WTC11 (cell line): ENCODE measurements at regions not wholly inside any gene's neighbourhood (a gene's known extent, or its start where the extent isn't known, plus 50 kb on each side); places are given as distances from the start of the nearest gene placed in this dataset.

Experiments
- ATAC-seq: fragments of 200-7000 bp; cut with Tn5 transposase; 2 replicates; pipeline ENCODE4 v1.10.0; 2021; ENCODE audit warnings: mild to moderate bottlenecking, moderate library complexity
- CTCF ChIA-PET: fragments of 300-600 bp; sonication (Branson Sonifier 250); formaldehyde crosslinking; loops from one replicate; lab custom pipeline; 2021; ENCODE audit warnings: antibody characterized with exemption; lab: Charles Lee
- POLR2A ChIA-PET: fragments of 350-600 bp; sonication (Branson Sonifier 250); formaldehyde crosslinking; loops from one replicate; lab custom pipeline; 2021; ENCODE audit warnings: antibody characterized with exemption; lab: Charles Lee
- DNase-seq: peaks from one replicate; pipeline ENCODE4 v3.0.0; 2021; ENCODE audit warnings: low spot score
- H3K27ac Mint-ChIP-seq: 2 replicates; pipeline ENCODE4 v1.8.0; 2021; ENCODE audit warnings: mixed read lengths
- H3K27me3 Mint-ChIP-seq: 2 replicates; pipeline ENCODE4 v1.8.0; 2021; ENCODE audit warnings: low read depth, mild to moderate bottlenecking, moderate library complexity, mixed read lengths
- H3K36me3 Mint-ChIP-seq: 2 replicates; pipeline ENCODE4 v1.8.0; 2021; ENCODE audit warnings: mixed read lengths
- H3K4me1 Mint-ChIP-seq: 2 replicates; pipeline ENCODE4 v1.8.0; 2022; ENCODE audit warnings: mixed read lengths
- H3K4me3 Mint-ChIP-seq: 2 replicates; pipeline ENCODE4 v1.8.0; 2021; ENCODE audit warnings: mild to moderate bottlenecking, moderate library complexity, mixed read lengths
- H3K9me3 Mint-ChIP-seq: 2 replicates; pipeline ENCODE4 v1.8.0; 2021; ENCODE audit warnings: mixed read lengths
- AFF4 ChIP-seq: sonication (generic); formaldehyde crosslinking; IDR thresholded peaks from 2 replicates; pipeline ENCODE4 v1.8.1; 2023; ENCODE audit warnings: mild to moderate bottlenecking, missing genetic modification reagents, borderline replicate concordance
- ATF1 ChIP-seq: sonication (generic); formaldehyde crosslinking; IDR thresholded peaks from 2 replicates; pipeline ENCODE4 v1.8.1; 2023; ENCODE audit warnings: mild to moderate bottlenecking, moderate library complexity, missing genetic modification reagents
- E2F1 ChIP-seq: sonication (generic); formaldehyde crosslinking; IDR thresholded peaks from 2 replicates; pipeline ENCODE4 v1.8.0; 2022; ENCODE audit warnings: mild to moderate bottlenecking, missing genetic modification reagents
- FOXK1 ChIP-seq: sonication (generic); formaldehyde crosslinking; IDR thresholded peaks from 2 replicates; pipeline ENCODE4 v1.8.0; 2022; ENCODE audit warnings: mild to moderate bottlenecking, moderate library complexity, missing genetic modification reagents
- FOXP1 ChIP-seq: sonication (generic); formaldehyde crosslinking; IDR thresholded peaks from 2 replicates; pipeline ENCODE4 v1.8.0; 2022; ENCODE audit warnings: missing genetic modification reagents, mild to moderate bottlenecking, moderate library complexity, borderline replicate concordance
- FOXP4 ChIP-seq: sonication (generic); formaldehyde crosslinking; IDR thresholded peaks from 2 replicates; pipeline ENCODE4 v1.8.0; 2022; ENCODE audit warnings: mild to moderate bottlenecking, missing genetic modification reagents
- GTF2I ChIP-seq: fragments of 250-450 bp; sonication (Bioruptor Pico); conservative IDR thresholded peaks from 2 replicates; pipeline ENCODE4 v1.4.0; 2021; ENCODE audit warnings: mild to moderate bottlenecking
- HMGA2 ChIP-seq: fragments of 250-450 bp; sonication (Bioruptor Pico); IDR thresholded peaks from 2 replicates; pipeline ENCODE4 v1.4.0; 2021; ENCODE audit warnings: mild to moderate bottlenecking, moderate library complexity
- KAT7 ChIP-seq: sonication (generic); formaldehyde crosslinking; IDR thresholded peaks from 2 replicates; pipeline ENCODE4 v1.8.1; 2023; ENCODE audit warnings: missing genetic modification reagents, mild to moderate bottlenecking, borderline replicate concordance
- SP1 ChIP-seq: sonication (generic); formaldehyde crosslinking; conservative IDR thresholded peaks from 2 replicates; pipeline ENCODE4 v1.8.1; 2022; ENCODE audit warnings: missing genetic modification reagents
- ZNF263 ChIP-seq: sonication (generic); formaldehyde crosslinking; IDR thresholded peaks from 2 replicates; pipeline ENCODE4 v1.8.1; 2022; ENCODE audit warnings: low read depth, mild to moderate bottlenecking, moderate library complexity, missing genetic modification reagents
- ZNF396 ChIP-seq: fragments of 250-450 bp; sonication (Bioruptor Pico); IDR thresholded peaks from 2 replicates; pipeline ENCODE4 v1.8.0; 2021; ENCODE audit warnings: mild to moderate bottlenecking, moderate library complexity, borderline replicate concordance
- TF ChIP-seq, protein P1 (sequence below): fragments of 250-450 bp; sonication (Bioruptor Pico); IDR thresholded peaks from 2 replicates; pipeline ENCODE4 v1.8.0; 2021; ENCODE audit warnings: mild to moderate bottlenecking
- TF ChIP-seq, protein P2 (sequence below): fragments of 250-450 bp; sonication (Bioruptor Pico); IDR thresholded peaks from 2 replicates; pipeline ENCODE4 v1.9.0; 2021; ENCODE audit warnings: mild to moderate bottlenecking
- TF ChIP-seq, protein P3 (sequence below): sonication (generic); formaldehyde crosslinking; IDR thresholded peaks from 2 replicates; pipeline ENCODE4 v1.8.1; 2023; ENCODE audit warnings: mild to moderate bottlenecking, missing genetic modification reagents

DNA sequence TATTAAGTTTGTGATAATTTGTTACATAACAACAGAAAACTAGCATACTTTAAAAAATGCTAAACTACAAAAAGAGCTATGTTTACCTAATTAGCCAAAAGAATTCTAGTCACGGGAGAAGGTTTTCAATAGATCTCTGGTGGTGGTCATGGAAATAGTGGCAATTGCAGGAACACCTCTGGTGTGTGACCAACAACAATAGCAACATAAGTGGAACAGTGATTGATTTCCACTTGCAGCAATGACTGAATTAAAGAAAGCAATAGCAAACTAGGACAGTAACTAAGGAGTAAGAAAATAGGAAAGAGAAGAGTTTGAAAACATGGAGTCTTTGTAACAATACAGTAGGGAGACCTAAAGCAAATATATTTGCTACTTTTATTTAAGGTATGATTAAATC, 171.3 kb upstream of the ADGRL4 start:
- TF ChIP-seq KAT7 (CRISPR knock-in tag), result no peak
- no peak for TF ChIP-seq GTF2I (CRISPR knock-in tag)
- no peak for ATAC-seq
- DNase-seq, result no peak
- Mint-ChIP-seq H3K27ac (no peak overlapping the region), H3K9me3 (peaks cover 26% of the 10 kb centered on the region), H3K27me3 (no peaks in the 10 kb centered on the region), H3K4me3 (no peak overlapping the region), H3K4me1 (no peaks in the 10 kb centered on the region), H3K36me3 (peaks cover 20% of the 10 kb centered on the region)
- ChIA-PET POLR2A (no interaction called here), CTCF (no interaction called here)

GRCh38 chr1:79161077-79161476, 154.5 kb upstream of the ADGRL4 start:
- CTCF ChIA-PET, result no interaction called here
- Mint-ChIP-seq H3K4me3 (no peak overlapping the region), H3K9me3 (peaks cover 24% of the 10 kb centered on the region), H3K27ac (no peak overlapping the region), H3K27me3 (no peaks in the 10 kb centered on the region; the same call in 1 of the 2 replicates), H3K36me3 (peaks cover 12% of the 10 kb centered on the region), H3K4me1 (no peaks in the 10 kb centered on the region)
- POLR2A ChIA-PET, result no interaction called here
- DNase-seq (no peak), ATAC-seq (no peak)
- TF ChIP-seq FOXK1, result no peak
- no peak for TF ChIP-seq FOXP1
- no peak for TF ChIP-seq ATF1 (CRISPR knock-in tag)
- TF ChIP-seq, protein P1, sequence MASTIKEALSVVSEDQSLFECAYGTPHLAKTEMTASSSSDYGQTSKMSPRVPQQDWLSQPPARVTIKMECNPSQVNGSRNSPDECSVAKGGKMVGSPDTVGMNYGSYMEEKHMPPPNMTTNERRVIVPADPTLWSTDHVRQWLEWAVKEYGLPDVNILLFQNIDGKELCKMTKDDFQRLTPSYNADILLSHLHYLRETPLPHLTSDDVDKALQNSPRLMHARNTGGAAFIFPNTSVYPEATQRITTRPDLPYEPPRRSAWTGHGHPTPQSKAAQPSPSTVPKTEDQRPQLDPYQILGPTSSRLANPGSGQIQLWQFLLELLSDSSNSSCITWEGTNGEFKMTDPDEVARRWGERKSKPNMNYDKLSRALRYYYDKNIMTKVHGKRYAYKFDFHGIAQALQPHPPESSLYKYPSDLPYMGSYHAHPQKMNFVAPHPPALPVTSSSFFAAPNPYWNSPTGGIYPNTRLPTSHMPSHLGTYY (CRISPR knock-in tag), result no peak
- no peak for TF ChIP-seq FOXP4 (CRISPR knock-in tag)
- no peak for TF ChIP-seq SP1 (CRISPR knock-in tag)
- no peak for TF ChIP-seq ZNF396
- no peak for TF ChIP-seq AFF4 (CRISPR knock-in tag)
- TF ChIP-seq ZNF263 (CRISPR knock-in tag), result no peak
- TF ChIP-seq, protein P2, sequence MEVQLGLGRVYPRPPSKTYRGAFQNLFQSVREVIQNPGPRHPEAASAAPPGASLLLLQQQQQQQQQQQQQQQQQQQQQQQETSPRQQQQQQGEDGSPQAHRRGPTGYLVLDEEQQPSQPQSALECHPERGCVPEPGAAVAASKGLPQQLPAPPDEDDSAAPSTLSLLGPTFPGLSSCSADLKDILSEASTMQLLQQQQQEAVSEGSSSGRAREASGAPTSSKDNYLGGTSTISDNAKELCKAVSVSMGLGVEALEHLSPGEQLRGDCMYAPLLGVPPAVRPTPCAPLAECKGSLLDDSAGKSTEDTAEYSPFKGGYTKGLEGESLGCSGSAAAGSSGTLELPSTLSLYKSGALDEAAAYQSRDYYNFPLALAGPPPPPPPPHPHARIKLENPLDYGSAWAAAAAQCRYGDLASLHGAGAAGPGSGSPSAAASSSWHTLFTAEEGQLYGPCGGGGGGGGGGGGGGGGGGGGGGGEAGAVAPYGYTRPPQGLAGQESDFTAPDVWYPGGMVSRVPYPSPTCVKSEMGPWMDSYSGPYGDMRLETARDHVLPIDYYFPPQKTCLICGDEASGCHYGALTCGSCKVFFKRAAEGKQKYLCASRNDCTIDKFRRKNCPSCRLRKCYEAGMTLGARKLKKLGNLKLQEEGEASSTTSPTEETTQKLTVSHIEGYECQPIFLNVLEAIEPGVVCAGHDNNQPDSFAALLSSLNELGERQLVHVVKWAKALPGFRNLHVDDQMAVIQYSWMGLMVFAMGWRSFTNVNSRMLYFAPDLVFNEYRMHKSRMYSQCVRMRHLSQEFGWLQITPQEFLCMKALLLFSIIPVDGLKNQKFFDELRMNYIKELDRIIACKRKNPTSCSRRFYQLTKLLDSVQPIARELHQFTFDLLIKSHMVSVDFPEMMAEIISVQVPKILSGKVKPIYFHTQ (CRISPR knock-in tag), result no peak
- no peak for TF ChIP-seq HMGA2 (CRISPR knock-in tag)
- TF ChIP-seq, protein P3, sequence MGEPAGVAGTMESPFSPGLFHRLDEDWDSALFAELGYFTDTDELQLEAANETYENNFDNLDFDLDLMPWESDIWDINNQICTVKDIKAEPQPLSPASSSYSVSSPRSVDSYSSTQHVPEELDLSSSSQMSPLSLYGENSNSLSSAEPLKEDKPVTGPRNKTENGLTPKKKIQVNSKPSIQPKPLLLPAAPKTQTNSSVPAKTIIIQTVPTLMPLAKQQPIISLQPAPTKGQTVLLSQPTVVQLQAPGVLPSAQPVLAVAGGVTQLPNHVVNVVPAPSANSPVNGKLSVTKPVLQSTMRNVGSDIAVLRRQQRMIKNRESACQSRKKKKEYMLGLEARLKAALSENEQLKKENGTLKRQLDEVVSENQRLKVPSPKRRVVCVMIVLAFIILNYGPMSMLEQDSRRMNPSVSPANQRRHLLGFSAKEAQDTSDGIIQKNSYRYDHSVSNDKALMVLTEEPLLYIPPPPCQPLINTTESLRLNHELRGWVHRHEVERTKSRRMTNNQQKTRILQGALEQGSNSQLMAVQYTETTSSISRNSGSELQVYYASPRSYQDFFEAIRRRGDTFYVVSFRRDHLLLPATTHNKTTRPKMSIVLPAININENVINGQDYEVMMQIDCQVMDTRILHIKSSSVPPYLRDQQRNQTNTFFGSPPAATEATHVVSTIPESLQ (CRISPR knock-in tag), result no peak
- TF ChIP-seq E2F1 (CRISPR knock-in tag), result no peak
